ENCODE measurements at regions not wholly inside any gene's neighbourhood (a gene's known extent, or its start where the extent isn't known, plus 50 kb on each side); places are given as distances from the start of the nearest gene placed in this dataset.
A peak's percentile ranks its signal among the peaks of the same experiment; 100 is the strongest.

- intact Hi-C loops (cut with DNase I, micrococcal nuclease), result no loop called here
- CTCF ChIA-PET, result no interaction called here
- H3K27ac Mint-ChIP-seq, result no peak overlapping the region
Observed at GRCh38 chr3:176595307-176595706, 602.0 kb downstream of the TBL1XR1 start.

GRCh38 chr3:176590722-176591121, 606.6 kb downstream of the TBL1XR1 start:
- H3K4me1 Mint-ChIP-seq, result no peaks in the 10 kb centered on the region
- ATAC-seq (peak; percentile 63), DNase-seq (no peak)
- no peaks in the 10 kb centered on the region for H3K27me3 Mint-ChIP-seq
- intact Hi-C loops (cut with DNase I, micrococcal nuclease), result no loop called here
- POLR2A ChIA-PET, result no interaction called here
- no peaks in the 10 kb centered on the region for H3K9me3 Mint-ChIP-seq (ENCODE audit: low read depth)
- CTCF ChIA-PET, result no interaction called here
- no peak overlapping the region for H3K27ac Mint-ChIP-seq
- H3K4me3 Mint-ChIP-seq, result no peak overlapping the region
- H3K36me3 Mint-ChIP-seq (ENCODE audit: low read depth), result no peaks in the 10 kb centered on the region

More at GRCh38 chr3:176595307-176595706, 602.0 kb downstream of the TBL1XR1 start:
- ATAC-seq (no peak), DNase-seq (no peak)
- Mint-ChIP-seq H3K36me3 (ENCODE audit: low read depth) (no peaks in the 10 kb centered on the region), H3K27me3 (no peaks in the 10 kb centered on the region), H3K4me1 (no peaks in the 10 kb centered on the region), H3K9me3 (ENCODE audit: low read depth) (no peaks in the 10 kb centered on the region), H3K4me3 (no peak overlapping the region)
- POLR2A ChIA-PET, result no interaction called here

DNA sequence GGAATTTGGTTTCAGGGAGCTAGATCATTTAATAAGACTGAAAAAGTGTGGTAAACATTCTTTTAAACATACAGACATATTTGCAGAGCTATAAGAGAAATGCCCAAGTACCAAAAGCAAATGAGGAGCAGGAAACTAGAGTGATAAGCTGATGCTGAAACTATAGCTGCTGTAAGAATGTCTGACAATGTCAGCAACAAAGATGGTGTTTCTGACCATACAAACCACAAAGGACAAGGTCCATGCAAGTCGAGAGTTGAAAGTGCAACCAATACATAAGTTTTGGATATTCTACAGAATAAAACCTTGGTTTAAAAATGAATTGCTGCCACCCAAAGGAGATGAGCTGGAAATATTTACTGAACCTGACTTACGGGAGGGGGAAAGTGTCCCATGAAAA, 610.2 kb downstream of the TBL1XR1 start:
- no peak for DNase-seq
- Mint-ChIP-seq H3K36me3 (ENCODE audit: low read depth) (no peaks in the 10 kb centered on the region), H3K4me3 (no peak overlapping the region), H3K4me1 (no peaks in the 10 kb centered on the region), H3K27me3 (peaks cover 2% of the 10 kb centered on the region), H3K9me3 (ENCODE audit: low read depth) (peaks cover 2% of the 10 kb centered on the region), H3K27ac (no peak overlapping the region)
- ATAC-seq, result no peak
- POLR2A ChIA-PET, result no interaction called here
- intact Hi-C loops (cut with DNase I, micrococcal nuclease), result no loop called here
- CTCF ChIA-PET, result no interaction called here

DNA sequence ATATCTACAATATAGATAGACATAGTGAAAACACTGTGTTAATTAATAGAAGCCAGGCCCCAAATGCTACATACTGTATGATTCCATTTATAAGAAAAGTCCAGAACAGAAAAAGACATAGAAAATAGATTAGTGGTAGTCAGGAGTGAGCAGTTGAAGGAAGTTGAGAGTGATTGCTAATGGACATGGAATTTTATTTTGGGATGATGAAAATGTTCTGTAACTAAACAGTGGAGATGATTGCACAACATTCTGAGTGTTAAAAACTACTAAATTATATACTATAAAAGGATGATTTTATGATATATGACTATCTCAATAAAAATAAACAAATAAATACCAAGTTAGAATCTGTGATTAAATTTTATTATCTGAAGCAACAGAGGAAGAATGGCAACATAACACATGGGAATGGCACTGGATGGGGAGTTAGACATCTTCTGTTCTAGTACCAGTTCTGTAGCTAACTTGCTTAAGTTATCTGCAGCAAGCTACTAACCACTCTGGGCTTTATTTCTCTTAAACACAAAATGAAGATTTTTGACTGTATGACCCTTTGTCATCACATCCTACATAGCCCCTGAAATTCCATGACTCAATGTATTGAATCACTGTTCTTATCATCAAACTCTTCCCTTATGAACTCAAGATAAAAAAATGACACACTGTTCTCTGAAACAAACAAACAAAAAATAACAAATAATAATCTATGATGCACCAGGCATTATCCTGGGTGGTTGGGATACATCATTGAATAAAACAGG, 612.7 kb downstream of the TBL1XR1 start:
- H3K36me3 Mint-ChIP-seq (ENCODE audit: low read depth), result no peaks in the 10 kb centered on the region
- H3K9me3 Mint-ChIP-seq (ENCODE audit: low read depth), result peaks cover 2% of the 10 kb centered on the region
- ChIA-PET CTCF (interaction anchor here (0.5 kb wide), 1 partner anchor 356 kb away, joined by 3 read pairs; no protein-coding TSS in a partner anchor), POLR2A (no interaction called here)
- no peak overlapping the region for H3K27ac Mint-ChIP-seq
- H3K4me1 Mint-ChIP-seq, result no peaks in the 10 kb centered on the region
- DNase-seq (no peak), ATAC-seq (no peak)
- intact Hi-C loops (cut with DNase I, micrococcal nuclease), result no loop called here
- no peak overlapping the region for H3K4me3 Mint-ChIP-seq
- H3K27me3 Mint-ChIP-seq, result peaks cover 2% of the 10 kb centered on the region

GRCh38 chr3:176583956-176584355, 613.3 kb downstream of the TBL1XR1 start:
- intact Hi-C loops (cut with DNase I, micrococcal nuclease), result no loop called here
- no peak overlapping the region for H3K4me3 Mint-ChIP-seq
- H3K36me3 Mint-ChIP-seq (ENCODE audit: low read depth), result no peaks in the 10 kb centered on the region
- H3K27me3 Mint-ChIP-seq, result peaks cover 2% of the 10 kb centered on the region
- no peak for ATAC-seq
- H3K9me3 Mint-ChIP-seq (ENCODE audit: low read depth), result peaks cover 2% of the 10 kb centered on the region
- H3K27ac Mint-ChIP-seq, result no peak overlapping the region
- no peak for DNase-seq
- CTCF ChIA-PET, result no interaction called here
- no peaks in the 10 kb centered on the region for H3K4me1 Mint-ChIP-seq
- POLR2A ChIA-PET, result no interaction called here

DNA sequence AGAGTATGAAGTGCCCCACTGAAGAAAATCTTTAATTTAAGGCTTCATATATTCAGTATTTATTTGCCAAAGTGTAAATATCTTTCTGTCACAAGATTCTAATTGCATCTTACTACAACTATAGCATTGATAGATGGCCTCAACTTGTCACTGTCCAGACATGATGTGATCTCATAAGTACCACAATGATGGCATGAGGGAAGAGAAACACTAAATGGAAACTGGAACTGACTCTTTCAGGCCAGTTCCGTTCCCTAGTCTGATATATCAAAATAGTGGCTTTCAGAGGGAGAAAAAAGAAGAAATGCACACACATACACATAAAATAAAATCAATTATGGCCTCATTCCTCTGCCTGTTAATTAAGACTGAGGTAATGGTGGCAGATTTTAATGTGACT, 615.7 kb downstream of the TBL1XR1 start:
- Mint-ChIP-seq H3K27ac (no peak overlapping the region), H3K4me3 (no peak overlapping the region), H3K27me3 (peaks cover 2% of the 10 kb centered on the region), H3K9me3 (ENCODE audit: low read depth) (peaks cover 2% of the 10 kb centered on the region), H3K36me3 (ENCODE audit: low read depth) (no peaks in the 10 kb centered on the region), H3K4me1 (no peaks in the 10 kb centered on the region)
- DNase-seq, result no peak
- POLR2A ChIA-PET, result no interaction called here
- CTCF ChIA-PET, result no interaction called here
- intact Hi-C loops (cut with DNase I, micrococcal nuclease), result no loop called here
- ATAC-seq, result no peak

DNA sequence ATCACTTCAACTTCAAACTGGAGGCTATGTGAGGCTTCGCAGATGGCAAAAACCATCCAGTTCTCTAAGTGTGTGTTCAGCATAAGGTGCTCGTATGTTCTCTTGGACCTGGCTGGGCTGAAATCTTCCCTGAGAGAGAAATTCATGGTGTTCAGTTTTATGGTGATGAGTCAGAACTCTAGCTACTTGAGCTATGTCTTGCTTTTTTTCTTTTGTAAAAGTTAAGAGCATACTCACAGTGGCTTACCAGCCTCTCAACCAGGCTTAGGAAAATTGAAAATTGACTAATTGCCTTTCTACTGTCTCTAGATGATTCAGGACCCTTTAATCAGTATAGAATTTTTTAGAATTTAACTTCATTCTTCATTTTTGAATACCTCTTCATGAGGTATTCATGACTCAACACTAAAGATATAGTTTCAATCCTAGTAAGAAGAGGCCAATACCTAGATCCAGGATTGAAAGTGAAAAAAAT, 617.5 kb downstream of the TBL1XR1 start:
- Mint-ChIP-seq H3K4me3 (no peak overlapping the region), H3K27ac (no peak overlapping the region), H3K4me1 (no peaks in the 10 kb centered on the region), H3K27me3 (peaks cover 2% of the 10 kb centered on the region), H3K36me3 (ENCODE audit: low read depth) (no peaks in the 10 kb centered on the region), H3K9me3 (ENCODE audit: low read depth) (peaks cover 2% of the 10 kb centered on the region)
- ATAC-seq (peak; percentile 42), DNase-seq (no peak)
- ChIA-PET POLR2A (no interaction called here), CTCF (interaction anchor here (0.6 kb wide), 1 partner anchor 1521 kb away, joined by 3 read pairs; no protein-coding TSS in a partner anchor)
- intact Hi-C loops (cut with DNase I, micrococcal nuclease), result no loop called here

DNA sequence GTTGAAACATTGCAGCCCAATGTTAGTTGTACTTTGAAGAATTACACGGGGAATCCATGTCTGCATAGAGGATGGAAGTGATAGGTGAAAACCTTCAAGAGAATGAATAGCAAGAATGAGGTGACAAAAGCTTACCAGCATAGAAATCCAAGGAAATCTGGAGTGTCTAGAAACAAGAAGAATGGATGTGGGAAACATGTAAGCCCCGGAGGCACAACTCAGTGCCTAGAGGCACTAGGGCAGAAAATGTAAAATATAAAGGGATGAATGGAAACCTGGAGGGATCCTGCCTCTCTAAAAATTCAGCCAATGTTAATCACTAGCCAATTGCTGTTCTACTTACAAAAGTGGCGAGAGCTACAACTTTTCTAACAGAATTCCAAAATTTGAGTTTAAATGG, 619.0 kb downstream of the TBL1XR1 start:
- H3K4me3 Mint-ChIP-seq, result no peak overlapping the region
- no peaks in the 10 kb centered on the region for H3K36me3 Mint-ChIP-seq (ENCODE audit: low read depth)
- ChIA-PET CTCF (no interaction called here), POLR2A (no interaction called here)
- no peaks in the 10 kb centered on the region for H3K9me3 Mint-ChIP-seq (ENCODE audit: low read depth)
- H3K4me1 Mint-ChIP-seq, result no peaks in the 10 kb centered on the region
- H3K27me3 Mint-ChIP-seq, result peaks cover 2% of the 10 kb centered on the region
- H3K27ac Mint-ChIP-seq, result no peak overlapping the region
- intact Hi-C loops (cut with DNase I, micrococcal nuclease), result no loop called here
- ATAC-seq (no peak), DNase-seq (no peak)

GRCh38 chr3:176577447-176577846, 619.8 kb downstream of the TBL1XR1 start:
- DNase-seq (no peak), ATAC-seq (no peak)
- H3K4me3 Mint-ChIP-seq, result no peak overlapping the region
- no peaks in the 10 kb centered on the region for H3K9me3 Mint-ChIP-seq (ENCODE audit: low read depth)
- POLR2A ChIA-PET, result no interaction called here
- H3K27ac Mint-ChIP-seq, result no peak overlapping the region
- no peaks in the 10 kb centered on the region for H3K4me1 Mint-ChIP-seq
- no peaks in the 10 kb centered on the region for H3K27me3 Mint-ChIP-seq
- CTCF ChIA-PET, result no interaction called here
- H3K36me3 Mint-ChIP-seq (ENCODE audit: low read depth), result no peaks in the 10 kb centered on the region
- intact Hi-C loops (cut with DNase I, micrococcal nuclease), result no loop called here

GRCh38 chr3:176574786-176575185, 622.5 kb downstream of the TBL1XR1 start:
- no peak overlapping the region for H3K27ac Mint-ChIP-seq
- no peaks in the 10 kb centered on the region for H3K4me1 Mint-ChIP-seq
- no peaks in the 10 kb centered on the region for H3K36me3 Mint-ChIP-seq (ENCODE audit: low read depth)
- ATAC-seq (no peak), DNase-seq (no peak)
- intact Hi-C loops (cut with DNase I, micrococcal nuclease), result no loop called here
- ChIA-PET POLR2A (no interaction called here), CTCF (no interaction called here)
- H3K4me3 Mint-ChIP-seq, result no peak overlapping the region
- peaks cover 2% of the 10 kb centered on the region for H3K9me3 Mint-ChIP-seq (ENCODE audit: low read depth)
- no peaks in the 10 kb centered on the region for H3K27me3 Mint-ChIP-seq

GRCh38 chr3:176571926-176572325, 625.4 kb downstream of the TBL1XR1 start:
- H3K4me3 Mint-ChIP-seq, result no peak overlapping the region
- intact Hi-C loops (cut with DNase I, micrococcal nuclease), result no loop called here

DNA sequence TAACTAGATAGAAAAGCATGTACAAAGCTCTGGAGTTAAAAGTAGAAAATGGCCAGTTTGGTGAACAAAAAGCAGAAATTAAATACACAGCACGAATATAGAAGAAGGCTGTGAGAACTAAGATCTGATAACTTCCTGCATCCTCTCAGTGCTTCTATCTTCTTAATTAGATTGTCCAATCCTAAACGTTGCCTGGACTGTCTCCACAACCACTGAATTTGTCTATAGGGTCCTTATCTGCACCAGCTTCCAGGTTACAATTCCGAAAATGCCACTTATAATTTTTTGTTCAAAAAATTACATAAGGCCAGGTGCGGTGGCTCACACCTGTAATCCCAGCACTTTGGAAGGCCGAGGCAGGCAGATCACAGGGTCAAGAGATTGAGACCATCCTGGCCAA, 626.3 kb downstream of the TBL1XR1 start:
- no peak overlapping the region for H3K27ac Mint-ChIP-seq
- H3K9me3 Mint-ChIP-seq (ENCODE audit: low read depth), result peaks cover 5% of the 10 kb centered on the region
- H3K36me3 Mint-ChIP-seq (ENCODE audit: low read depth), result no peaks in the 10 kb centered on the region
- ATAC-seq, result no peak
- DNase-seq, result no peak
- CTCF ChIA-PET, result no interaction called here
- POLR2A ChIA-PET, result no interaction called here
- no peaks in the 10 kb centered on the region for H3K27me3 Mint-ChIP-seq
- H3K4me1 Mint-ChIP-seq, result no peaks in the 10 kb centered on the region
- H3K4me3 Mint-ChIP-seq, result no peak overlapping the region
- intact Hi-C loops (cut with DNase I, micrococcal nuclease), result no loop called here

More at GRCh38 chr3:176571926-176572325, 625.4 kb downstream of the TBL1XR1 start:
- no peak overlapping the region for H3K27ac Mint-ChIP-seq
- DNase-seq (no peak), ATAC-seq (no peak)
- ChIA-PET POLR2A (no interaction called here), CTCF (interaction anchor here (0.7 kb wide), 1 partner anchor 42 kb away, joined by 5 read pairs; no protein-coding TSS in a partner anchor)
- H3K36me3 Mint-ChIP-seq (ENCODE audit: low read depth), result no peaks in the 10 kb centered on the region
- no peaks in the 10 kb centered on the region for H3K27me3 Mint-ChIP-seq
- H3K4me1 Mint-ChIP-seq, result no peaks in the 10 kb centered on the region
- peaks cover 5% of the 10 kb centered on the region for H3K9me3 Mint-ChIP-seq (ENCODE audit: low read depth)

All from activated CD4-positive, alpha-beta T cell treated with anti-CD3 and anti-CD28 coated beads for 36 hours (primary cell).